ENCODE measurements at regions not wholly inside any gene's neighbourhood (a gene's known extent, or its start where the extent isn't known, plus 50 kb on each side); places are given as distances from the start of the nearest gene placed in this dataset.

DNA sequence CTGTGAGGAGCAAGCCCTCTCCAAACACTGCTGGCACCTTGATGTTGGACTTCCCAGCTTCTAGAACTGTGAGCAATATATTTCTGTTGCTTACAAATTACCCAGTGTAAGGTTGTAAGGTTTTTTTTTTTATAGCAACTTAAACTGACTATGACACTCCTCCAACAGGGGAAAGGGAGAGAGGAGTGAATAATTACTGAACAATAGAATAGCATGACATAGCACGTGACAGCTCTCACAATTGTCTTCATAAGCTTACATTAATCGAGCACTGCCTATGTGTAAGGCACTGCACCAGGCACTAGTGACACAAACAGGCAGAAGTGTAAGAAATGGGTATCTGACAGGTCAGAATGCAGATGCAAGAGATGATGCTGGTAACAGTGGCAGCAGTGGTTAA lies 136.9 kb downstream of the FAT3 start:
- Mint-ChIP-seq H3K27me3 (ENCODE audit: low read depth) (no peaks in the 10 kb centered on the region), H3K27ac (no peak overlapping the region), H3K4me1 (peaks cover 4 to 8% of the 10 kb centered on the region in 2 experiments), H3K36me3 (ENCODE audit: insufficient read depth in 1 of 3, low read depth in 3 of 3) (no peaks in the 10 kb centered on the region), H3K9me3 (no peaks in the 10 kb centered on the region), H3K4me3 (no peak overlapping the region)
- Histone ChIP-seq H4K8ac (replicated peaks; ENCODE audit: insufficient read length, low read depth, low read length) (no peak overlapping the region), H4K5ac (ENCODE audit: insufficient read length, low read depth, low read length) (no peak overlapping the region), H2BK120ac (ENCODE audit: low read depth, low read length, poor library complexity, severe bottlenecking) (no peak overlapping the region), H3K9me3 (ENCODE audit: control insufficient read depth, low read depth, low read length) (no peaks in the 10 kb centered on the region), H3K18ac (ENCODE audit: insufficient read length, low read depth, low read length) (no peak overlapping the region), H3K23me2 (ENCODE audit: insufficient read length, low read depth, low read length, poor library complexity, severe bottlenecking) (no peaks in the 10 kb centered on the region), H3K23ac (ENCODE audit: insufficient read length, low read depth, low read length) (no peak overlapping the region), H2BK15ac (ENCODE audit: low read depth, low read length) (no peak overlapping the region), H3T11ph (ENCODE audit: low read length) (no peak overlapping the region), H2BK20ac (ENCODE audit: low read depth, low read length, poor library complexity, severe bottlenecking) (no peak overlapping the region), H3K4me1 (ENCODE audit: insufficient read depth, low read length) (peaks cover 3% of the 10 kb centered on the region; the same call in 1 of the 2 replicates), H3K14ac (ENCODE audit: insufficient read depth, low read length) (no peak overlapping the region), H3K27ac (ENCODE audit: insufficient read length, low read depth, low read length) (no peak overlapping the region), H3K4ac (ENCODE audit: low read depth, low read length) (no peak overlapping the region), H3K56ac (ENCODE audit: insufficient read length, low read depth, low read length) (no peak overlapping the region), H3K79me1 (ENCODE audit: insufficient read depth, low read depth, low read length, poor library complexity, severe bottlenecking) (no peaks in the 10 kb centered on the region), H2AK5ac (ENCODE audit: insufficient read length, low read length) (no peak overlapping the region), H4K20me1 (ENCODE audit: control insufficient read depth, insufficient read depth, insufficient read length) (no peaks in the 10 kb centered on the region), H4K91ac (ENCODE audit: insufficient read length, low read depth, low read length) (no peak overlapping the region), H2AFZ (ENCODE audit: low read length) (no peak overlapping the region), H2BK5ac (ENCODE audit: insufficient read length, low read length) (no peak overlapping the region), H3K27me3 (ENCODE audit: insufficient read depth, low read length) (no peaks in the 10 kb centered on the region), H3K4me2 (ENCODE audit: insufficient read depth, insufficient read length, low read length) (no peak overlapping the region), H3K9ac (ENCODE audit: extremely low read depth, insufficient read length, low read length) (no peak overlapping the region), H3K79me2 (ENCODE audit: insufficient read depth, low read length) (peaks cover 5% of the 10 kb centered on the region), H2BK12ac (ENCODE audit: insufficient read length, low read depth, low read length) (no peak overlapping the region)
- DNase-seq = no peak
- TF ChIP-seq, protein P1, sequence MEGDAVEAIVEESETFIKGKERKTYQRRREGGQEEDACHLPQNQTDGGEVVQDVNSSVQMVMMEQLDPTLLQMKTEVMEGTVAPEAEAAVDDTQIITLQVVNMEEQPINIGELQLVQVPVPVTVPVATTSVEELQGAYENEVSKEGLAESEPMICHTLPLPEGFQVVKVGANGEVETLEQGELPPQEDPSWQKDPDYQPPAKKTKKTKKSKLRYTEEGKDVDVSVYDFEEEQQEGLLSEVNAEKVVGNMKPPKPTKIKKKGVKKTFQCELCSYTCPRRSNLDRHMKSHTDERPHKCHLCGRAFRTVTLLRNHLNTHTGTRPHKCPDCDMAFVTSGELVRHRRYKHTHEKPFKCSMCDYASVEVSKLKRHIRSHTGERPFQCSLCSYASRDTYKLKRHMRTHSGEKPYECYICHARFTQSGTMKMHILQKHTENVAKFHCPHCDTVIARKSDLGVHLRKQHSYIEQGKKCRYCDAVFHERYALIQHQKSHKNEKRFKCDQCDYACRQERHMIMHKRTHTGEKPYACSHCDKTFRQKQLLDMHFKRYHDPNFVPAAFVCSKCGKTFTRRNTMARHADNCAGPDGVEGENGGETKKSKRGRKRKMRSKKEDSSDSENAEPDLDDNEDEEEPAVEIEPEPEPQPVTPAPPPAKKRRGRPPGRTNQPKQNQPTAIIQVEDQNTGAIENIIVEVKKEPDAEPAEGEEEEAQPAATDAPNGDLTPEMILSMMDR (conservative IDR thresholded peaks at IDR 0.05) = no peak
- no CpG with 5 or more reads among the region's 2 CpGs for WGBS (ENCODE audit: extremely low coverage, insufficient read length, low lambda C conversion rate)
